ENCODE measurements at regions not wholly inside any gene's neighbourhood (a gene's known extent, or its start where the extent isn't known, plus 50 kb on each side); places are given as distances from the start of the nearest gene placed in this dataset.

DNA sequence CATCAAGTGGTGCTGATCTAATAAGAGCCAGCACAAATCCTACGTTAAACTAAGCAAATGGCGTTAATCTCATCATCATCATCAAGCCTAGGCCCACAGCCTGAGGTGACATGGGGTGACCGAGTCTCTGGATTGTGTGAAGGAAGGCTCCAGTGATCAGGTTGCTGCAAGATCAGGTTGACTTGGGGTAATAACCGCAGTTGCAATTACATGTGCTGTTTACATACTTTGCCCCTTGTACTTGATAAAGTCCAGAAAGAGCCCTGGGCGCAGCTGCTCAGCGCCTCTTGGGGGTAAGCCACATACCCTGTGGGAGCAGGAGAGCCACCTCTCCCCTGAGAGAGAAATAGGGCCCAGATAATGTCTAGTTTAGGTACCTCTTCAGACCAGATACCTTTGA lies 228.1 kb downstream of the WDR11 start:
- TF ChIP-seq, protein P1, sequence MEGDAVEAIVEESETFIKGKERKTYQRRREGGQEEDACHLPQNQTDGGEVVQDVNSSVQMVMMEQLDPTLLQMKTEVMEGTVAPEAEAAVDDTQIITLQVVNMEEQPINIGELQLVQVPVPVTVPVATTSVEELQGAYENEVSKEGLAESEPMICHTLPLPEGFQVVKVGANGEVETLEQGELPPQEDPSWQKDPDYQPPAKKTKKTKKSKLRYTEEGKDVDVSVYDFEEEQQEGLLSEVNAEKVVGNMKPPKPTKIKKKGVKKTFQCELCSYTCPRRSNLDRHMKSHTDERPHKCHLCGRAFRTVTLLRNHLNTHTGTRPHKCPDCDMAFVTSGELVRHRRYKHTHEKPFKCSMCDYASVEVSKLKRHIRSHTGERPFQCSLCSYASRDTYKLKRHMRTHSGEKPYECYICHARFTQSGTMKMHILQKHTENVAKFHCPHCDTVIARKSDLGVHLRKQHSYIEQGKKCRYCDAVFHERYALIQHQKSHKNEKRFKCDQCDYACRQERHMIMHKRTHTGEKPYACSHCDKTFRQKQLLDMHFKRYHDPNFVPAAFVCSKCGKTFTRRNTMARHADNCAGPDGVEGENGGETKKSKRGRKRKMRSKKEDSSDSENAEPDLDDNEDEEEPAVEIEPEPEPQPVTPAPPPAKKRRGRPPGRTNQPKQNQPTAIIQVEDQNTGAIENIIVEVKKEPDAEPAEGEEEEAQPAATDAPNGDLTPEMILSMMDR (IDR thresholded peaks at IDR 0.05), result no peak
- no peak for TF ChIP-seq EZH2 (IDR thresholded peaks at IDR 0.05; ENCODE audit: borderline replicate concordance, insufficient read depth, low read depth, low read length, poor library complexity, severe bottlenecking)

Measured in B cell (primary cell).